ENCODE measurements at regions not wholly inside any gene's neighbourhood (a gene's known extent, or its start where the extent isn't known, plus 50 kb on each side); places are given as distances from the start of the nearest gene placed in this dataset.

- no peak for DNase-seq (ENCODE audit: low read depth)
- TF ChIP-seq CTCF (IDR thresholded peaks at IDR 0.05; ENCODE audit: low read depth, low read length, missing control alignments): no peak
- H3K4me3 ChIP-seq (ENCODE audit: low read depth, low read length): no peak overlapping the region
These were observed 59.4 kb upstream of the ASIC2 start for GRCh38 chr17:33352526-33352925.

- TF ChIP-seq CTCF (IDR thresholded peaks at IDR 0.05; ENCODE audit: low read depth, low read length, missing control alignments): no peak
- H3K4me3 ChIP-seq (ENCODE audit: low read depth, low read length): no peak overlapping the region
- no peak for DNase-seq (ENCODE audit: low read depth)
These were observed 63.2 kb upstream of the ASIC2 start for GRCh38 chr17:33356266-33356665.

- TF ChIP-seq CTCF (IDR thresholded peaks at IDR 0.05; ENCODE audit: low read depth, low read length, missing control alignments): no peak
- H3K4me3 ChIP-seq (ENCODE audit: low read depth, low read length): no peak overlapping the region
These were observed 70.4 kb upstream of the ASIC2 start for GRCh38 chr17:33363475-33363874.

GRCh38 chr17:33366960-33367359, 73.9 kb upstream of the ASIC2 start:
- H3K4me3 ChIP-seq (ENCODE audit: low read depth, low read length): no peak overlapping the region
- no peak for DNase-seq (ENCODE audit: low read depth)
- no peak for TF ChIP-seq CTCF (IDR thresholded peaks at IDR 0.05; ENCODE audit: low read depth, low read length, missing control alignments)

More at GRCh38 chr17:33363475-33363874, 70.4 kb upstream of the ASIC2 start:
- DNase-seq (ENCODE audit: low read depth): no peak

- no peak for DNase-seq (ENCODE audit: low read depth)
- no peak overlapping the region for H3K4me3 ChIP-seq (ENCODE audit: low read depth, low read length)
These were observed 76.1 kb upstream of the ASIC2 start for GRCh38 chr17:33369149-33369548.

GRCh38 chr17:33369876-33370275, 76.8 kb upstream of the ASIC2 start:
- no peak overlapping the region for H3K4me3 ChIP-seq (ENCODE audit: low read depth, low read length)
- no peak for DNase-seq (ENCODE audit: low read depth)
- no peak for TF ChIP-seq CTCF (IDR thresholded peaks at IDR 0.05; ENCODE audit: low read depth, low read length, missing control alignments)

More at GRCh38 chr17:33369149-33369548, 76.1 kb upstream of the ASIC2 start:
- no peak for TF ChIP-seq CTCF (IDR thresholded peaks at IDR 0.05; ENCODE audit: low read depth, low read length, missing control alignments)

GRCh38 chr17:33370401-33370800, 77.3 kb upstream of the ASIC2 start:
- DNase-seq (ENCODE audit: low read depth): no peak
- H3K4me3 ChIP-seq (ENCODE audit: low read depth, low read length): no peak overlapping the region
- TF ChIP-seq CTCF (IDR thresholded peaks at IDR 0.05; ENCODE audit: low read depth, low read length, missing control alignments): no peak

Measured in GM12864 (cell line).